ENCODE measurements at regions not wholly inside any gene's neighbourhood (a gene's known extent, or its start where the extent isn't known, plus 50 kb on each side); places are given as distances from the start of the nearest gene placed in this dataset.

DNA sequence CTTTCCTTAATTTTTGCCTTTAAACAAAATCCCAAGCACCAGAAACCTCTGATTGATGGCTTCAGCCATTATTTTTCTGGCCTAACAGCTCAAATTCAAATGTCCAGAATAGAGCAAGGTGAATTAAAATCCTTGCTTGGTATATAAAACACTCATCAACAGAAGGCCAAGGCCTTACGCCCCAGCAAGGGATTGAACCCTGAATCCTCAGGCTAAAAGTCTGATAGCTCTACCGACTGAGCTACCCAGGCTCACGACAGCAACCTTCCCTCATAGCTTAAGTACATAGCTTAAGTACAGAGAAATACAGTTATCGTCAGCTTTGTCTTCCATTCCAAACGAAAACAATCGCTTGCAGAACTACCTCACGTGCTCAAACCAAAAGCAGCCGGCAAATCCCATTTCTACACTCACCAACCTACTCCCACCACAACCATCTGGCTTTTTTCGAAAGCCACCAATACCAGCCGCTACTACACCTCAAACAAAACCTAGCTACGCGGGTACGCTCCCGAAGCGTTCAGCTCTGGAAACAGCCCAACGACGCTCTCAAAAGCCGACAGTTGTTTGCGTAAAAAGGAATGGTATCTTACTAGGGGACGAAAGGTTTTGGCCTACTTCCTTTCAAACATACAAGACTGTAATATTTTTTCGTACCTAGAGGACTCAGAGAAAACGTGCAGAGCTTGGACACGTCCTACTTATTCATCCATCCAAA lies 167.5 kb downstream of the GPX5 start:
- no peak for TF ChIP-seq POLR2AphosphoS5 (IDR thresholded peaks at IDR 0.05; ENCODE audit: insufficient read depth in 1 of 2, low read depth in 1 of 2)
- TF ChIP-seq, protein P1, sequence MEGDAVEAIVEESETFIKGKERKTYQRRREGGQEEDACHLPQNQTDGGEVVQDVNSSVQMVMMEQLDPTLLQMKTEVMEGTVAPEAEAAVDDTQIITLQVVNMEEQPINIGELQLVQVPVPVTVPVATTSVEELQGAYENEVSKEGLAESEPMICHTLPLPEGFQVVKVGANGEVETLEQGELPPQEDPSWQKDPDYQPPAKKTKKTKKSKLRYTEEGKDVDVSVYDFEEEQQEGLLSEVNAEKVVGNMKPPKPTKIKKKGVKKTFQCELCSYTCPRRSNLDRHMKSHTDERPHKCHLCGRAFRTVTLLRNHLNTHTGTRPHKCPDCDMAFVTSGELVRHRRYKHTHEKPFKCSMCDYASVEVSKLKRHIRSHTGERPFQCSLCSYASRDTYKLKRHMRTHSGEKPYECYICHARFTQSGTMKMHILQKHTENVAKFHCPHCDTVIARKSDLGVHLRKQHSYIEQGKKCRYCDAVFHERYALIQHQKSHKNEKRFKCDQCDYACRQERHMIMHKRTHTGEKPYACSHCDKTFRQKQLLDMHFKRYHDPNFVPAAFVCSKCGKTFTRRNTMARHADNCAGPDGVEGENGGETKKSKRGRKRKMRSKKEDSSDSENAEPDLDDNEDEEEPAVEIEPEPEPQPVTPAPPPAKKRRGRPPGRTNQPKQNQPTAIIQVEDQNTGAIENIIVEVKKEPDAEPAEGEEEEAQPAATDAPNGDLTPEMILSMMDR (IDR thresholded peaks at IDR 0.05): no peak
